ENCODE measurements at regions not wholly inside any gene's neighbourhood (a gene's known extent, or its start where the extent isn't known, plus 50 kb on each side); places are given as distances from the start of the nearest gene placed in this dataset.

DNA sequence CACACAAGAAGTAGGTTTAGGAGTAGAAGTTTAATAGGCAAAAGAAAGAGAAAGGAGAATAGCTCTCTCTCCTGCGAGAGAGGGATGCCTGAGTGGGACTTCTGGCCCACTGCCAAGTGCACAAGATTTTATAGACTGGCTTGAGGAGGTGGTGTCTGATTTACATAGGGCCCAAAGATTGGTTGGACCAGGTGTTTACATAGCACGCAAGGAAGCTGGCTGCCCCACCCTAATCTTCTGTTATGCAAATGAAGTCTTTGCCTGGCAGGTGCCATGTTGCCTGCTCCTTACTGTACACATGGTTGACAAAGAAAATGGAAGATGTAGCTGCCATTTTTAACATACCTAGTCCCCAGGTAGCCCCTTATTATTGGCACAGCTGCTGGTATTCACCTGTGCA, 170.8 kb upstream of the GATB start:
- TF ChIP-seq CTCF (IDR thresholded peaks at IDR 0.05), result no peak
- no peak for TF ChIP-seq POLR2A (IDR thresholded peaks at IDR 0.05)
